ENCODE measurements at regions not wholly inside any gene's neighbourhood (a gene's known extent, or its start where the extent isn't known, plus 50 kb on each side); places are given as distances from the start of the nearest gene placed in this dataset.

DNA sequence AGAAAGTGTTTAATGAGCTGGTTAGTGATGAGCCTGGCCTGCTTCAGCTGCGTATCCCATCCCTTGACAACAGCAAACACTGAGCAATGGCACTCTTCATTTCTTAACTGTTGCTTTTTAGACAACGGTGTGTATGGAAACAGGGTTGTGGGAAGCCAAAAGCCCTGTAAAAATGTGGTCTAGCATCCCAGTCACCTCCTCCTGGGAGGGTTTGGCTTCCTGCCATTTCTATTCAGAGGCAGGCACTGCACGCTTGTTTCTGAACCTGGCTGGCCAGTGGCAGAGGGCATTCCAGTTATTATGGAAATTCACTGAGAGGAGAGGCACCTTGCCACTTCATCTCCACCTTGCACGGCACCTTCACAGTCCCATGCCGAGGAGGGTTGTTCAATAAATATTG lies 123.0 kb upstream of the ADARB2 start:
- H3K4me3 Mint-ChIP-seq: no peak overlapping the region
- no peak for DNase-seq
- H3K9me3 Mint-ChIP-seq: no peaks in the 10 kb centered on the region
- H3K36me3 Mint-ChIP-seq: no peaks in the 10 kb centered on the region
- H3K4me1 Mint-ChIP-seq: no peaks in the 10 kb centered on the region
- no peak overlapping the region for H3K27ac Mint-ChIP-seq
- CTCF ChIA-PET: no interaction called here
- no peaks in the 10 kb centered on the region for H3K27me3 Mint-ChIP-seq

DNA sequence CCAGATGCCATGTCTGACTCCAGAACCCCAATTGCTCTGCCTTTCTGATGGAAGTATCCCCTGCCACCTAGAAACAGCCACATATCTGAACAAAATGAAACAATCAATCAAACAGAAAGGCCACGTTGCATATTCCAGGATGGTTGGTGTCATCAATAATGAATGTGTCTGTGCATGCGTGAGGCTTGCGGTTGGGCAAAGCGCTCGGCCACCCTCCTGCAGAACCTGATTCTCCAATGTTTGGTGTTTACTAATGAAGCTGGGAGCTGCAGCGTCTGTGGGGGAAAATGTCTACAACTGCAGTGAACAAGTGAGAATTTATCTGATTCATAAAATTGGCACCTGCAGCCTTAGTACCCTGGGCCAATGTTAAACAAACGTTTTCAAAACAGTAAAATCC lies 121.2 kb upstream of the ADARB2 start:
- CTCF ChIA-PET: no interaction called here
- Mint-ChIP-seq H3K27me3 (no peaks in the 10 kb centered on the region), H3K4me3 (no peak overlapping the region), H3K9me3 (no peaks in the 10 kb centered on the region), H3K27ac (no peak overlapping the region), H3K36me3 (no peaks in the 10 kb centered on the region), H3K4me1 (no peaks in the 10 kb centered on the region)
- no peak for DNase-seq

DNA sequence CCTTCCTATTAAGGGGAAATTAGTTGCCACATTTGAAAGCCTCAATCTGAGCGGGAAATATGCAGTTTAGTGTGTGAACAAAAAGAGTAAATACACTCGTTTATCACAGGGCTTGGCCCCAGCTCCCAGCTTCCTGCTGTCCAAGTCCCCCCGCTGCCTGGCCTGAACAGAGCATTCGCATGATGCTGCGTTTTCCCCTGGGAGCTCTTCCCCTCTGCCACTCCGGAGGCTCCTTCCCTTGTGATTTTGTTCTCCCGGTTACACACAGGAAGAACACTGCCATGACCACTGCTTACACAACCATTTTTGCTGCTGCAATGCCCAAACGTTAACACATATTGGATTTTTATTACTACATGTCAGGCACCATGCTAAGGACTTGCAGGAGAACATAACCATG lies 120.7 kb upstream of the ADARB2 start:
- CTCF ChIA-PET: no interaction called here

DNA sequence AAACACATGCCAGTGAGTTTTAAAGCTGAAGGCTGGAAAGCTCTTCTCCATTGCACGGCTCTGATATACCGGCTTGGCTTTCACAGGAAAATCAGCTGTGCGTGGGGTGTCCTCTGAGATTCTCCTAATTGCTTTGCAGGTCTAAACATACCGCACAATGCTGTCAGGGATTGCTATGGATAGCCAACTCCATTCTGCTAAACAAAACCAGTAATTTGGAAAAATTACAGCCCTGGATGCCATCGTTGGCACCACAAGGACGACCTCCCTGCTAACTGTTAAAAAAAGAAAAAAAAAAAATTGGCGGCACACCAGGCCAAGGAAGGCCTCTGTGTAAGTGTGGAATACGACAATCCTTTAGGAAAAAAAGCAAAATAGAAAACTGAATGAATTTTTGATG lies 118.6 kb upstream of the ADARB2 start:
- Mint-ChIP-seq H3K36me3 (no peaks in the 10 kb centered on the region), H3K27ac (no peak overlapping the region), H3K9me3 (no peaks in the 10 kb centered on the region), H3K4me3 (no peak overlapping the region), H3K4me1 (no peaks in the 10 kb centered on the region), H3K27me3 (no peaks in the 10 kb centered on the region)
- DNase-seq: no peak
- CTCF ChIA-PET: no interaction called here

More for the DNA sequence above, 120.7 kb upstream of the ADARB2 start:
- no peak for DNase-seq
- Mint-ChIP-seq H3K9me3 (no peaks in the 10 kb centered on the region), H3K27me3 (no peaks in the 10 kb centered on the region), H3K27ac (no peak overlapping the region), H3K36me3 (no peaks in the 10 kb centered on the region), H3K4me1 (no peaks in the 10 kb centered on the region), H3K4me3 (no peak overlapping the region)

DNA sequence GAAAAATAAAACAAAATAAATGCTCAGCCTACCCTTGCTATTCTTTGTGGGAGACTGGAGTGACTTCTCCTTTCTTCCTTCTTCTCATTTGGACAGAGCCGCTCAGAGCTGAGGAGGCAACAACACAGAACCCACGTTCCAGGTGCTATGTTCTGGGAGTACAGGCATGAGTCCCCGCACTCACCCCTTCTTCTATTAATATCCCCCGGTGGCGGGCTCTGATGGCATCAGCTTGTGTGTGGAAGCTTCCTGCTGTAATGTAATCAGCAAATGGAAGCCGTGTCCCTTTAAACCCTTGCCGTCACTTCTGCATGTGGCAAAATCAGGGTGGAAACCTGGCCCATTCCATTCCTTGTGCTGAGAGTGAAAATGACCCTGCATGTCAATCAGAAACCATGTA lies 116.9 kb upstream of the ADARB2 start:
- Mint-ChIP-seq H3K36me3 (no peaks in the 10 kb centered on the region), H3K4me3 (no peak overlapping the region), H3K27me3 (no peaks in the 10 kb centered on the region), H3K4me1 (no peaks in the 10 kb centered on the region), H3K27ac (no peak overlapping the region), H3K9me3 (no peaks in the 10 kb centered on the region)
- no peak for DNase-seq
- CTCF ChIA-PET: no interaction called here

DNA sequence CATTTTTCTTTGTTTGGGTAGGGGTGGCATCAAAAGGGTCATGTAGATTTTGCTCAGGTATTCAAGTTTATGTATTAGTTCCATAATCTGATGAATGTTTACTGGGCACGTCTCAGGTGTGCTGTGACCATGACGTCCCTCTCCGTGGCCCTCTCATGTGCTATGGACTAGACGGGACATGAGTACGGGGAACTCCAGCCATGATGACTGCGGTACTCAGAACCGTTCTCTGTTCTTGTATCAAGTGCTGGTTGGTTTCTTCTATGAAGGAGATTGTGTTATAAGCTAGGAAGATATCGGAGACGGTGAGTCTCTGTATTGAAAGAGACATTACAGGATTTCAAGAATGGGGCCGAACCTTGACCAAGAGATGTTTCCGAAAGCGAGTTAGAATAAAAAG lies 116.5 kb upstream of the ADARB2 start:
- H3K36me3 Mint-ChIP-seq: no peaks in the 10 kb centered on the region
- H3K4me1 Mint-ChIP-seq: no peaks in the 10 kb centered on the region
- no peaks in the 10 kb centered on the region for H3K27me3 Mint-ChIP-seq
- CTCF ChIA-PET: no interaction called here
- no peak for DNase-seq
- no peak overlapping the region for H3K27ac Mint-ChIP-seq
- H3K9me3 Mint-ChIP-seq: no peaks in the 10 kb centered on the region
- H3K4me3 Mint-ChIP-seq: no peak overlapping the region

DNA sequence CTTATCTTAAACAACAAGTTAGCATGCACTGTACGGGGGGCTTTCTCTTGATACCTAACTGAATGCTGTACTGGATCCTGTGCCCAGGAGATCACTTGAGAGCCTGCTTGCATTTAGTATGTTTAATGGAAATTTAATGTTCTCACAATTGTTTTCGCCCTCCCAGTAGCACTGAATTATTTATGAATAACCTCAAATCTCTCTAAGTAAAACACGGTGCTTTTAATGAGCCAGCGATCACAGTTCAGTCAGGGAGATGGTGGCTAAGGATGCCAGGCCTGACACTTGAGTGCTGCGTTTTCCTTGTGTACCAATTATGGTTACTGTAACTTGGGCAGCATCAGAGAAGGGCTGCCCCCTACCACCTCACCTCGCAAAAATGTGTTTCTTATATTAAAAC lies 115.5 kb upstream of the ADARB2 start:
- no peaks in the 10 kb centered on the region for H3K4me1 Mint-ChIP-seq
- H3K36me3 Mint-ChIP-seq: no peaks in the 10 kb centered on the region
- H3K27ac Mint-ChIP-seq: no peak overlapping the region
- no peaks in the 10 kb centered on the region for H3K27me3 Mint-ChIP-seq
- no peaks in the 10 kb centered on the region for H3K9me3 Mint-ChIP-seq
- no peak for DNase-seq
- CTCF ChIA-PET: no interaction called here
- no peak overlapping the region for H3K4me3 Mint-ChIP-seq

DNA sequence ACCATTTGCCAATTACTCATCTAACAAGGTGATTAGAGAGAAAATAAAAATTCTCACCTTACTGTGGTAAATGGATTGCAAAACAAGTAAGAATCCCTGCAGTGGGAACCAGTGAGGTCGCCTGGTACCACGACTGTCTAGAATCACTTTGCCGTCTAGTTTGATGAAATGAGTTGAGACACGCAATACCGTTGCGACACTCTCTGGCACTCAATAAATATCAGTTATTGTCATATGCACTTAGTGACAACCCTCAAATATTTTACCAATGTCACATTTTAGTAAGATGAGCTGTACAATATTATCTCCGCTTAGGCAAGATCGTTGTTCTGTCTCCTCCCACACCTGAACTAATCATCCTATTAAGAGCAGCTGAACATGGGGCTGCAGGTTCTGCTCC lies 114.4 kb upstream of the ADARB2 start:
- CTCF ChIA-PET: no interaction called here
- Mint-ChIP-seq H3K27ac (no peak overlapping the region), H3K27me3 (no peaks in the 10 kb centered on the region), H3K9me3 (no peaks in the 10 kb centered on the region), H3K36me3 (no peaks in the 10 kb centered on the region), H3K4me3 (no peak overlapping the region), H3K4me1 (no peaks in the 10 kb centered on the region)
- DNase-seq: no peak

DNA sequence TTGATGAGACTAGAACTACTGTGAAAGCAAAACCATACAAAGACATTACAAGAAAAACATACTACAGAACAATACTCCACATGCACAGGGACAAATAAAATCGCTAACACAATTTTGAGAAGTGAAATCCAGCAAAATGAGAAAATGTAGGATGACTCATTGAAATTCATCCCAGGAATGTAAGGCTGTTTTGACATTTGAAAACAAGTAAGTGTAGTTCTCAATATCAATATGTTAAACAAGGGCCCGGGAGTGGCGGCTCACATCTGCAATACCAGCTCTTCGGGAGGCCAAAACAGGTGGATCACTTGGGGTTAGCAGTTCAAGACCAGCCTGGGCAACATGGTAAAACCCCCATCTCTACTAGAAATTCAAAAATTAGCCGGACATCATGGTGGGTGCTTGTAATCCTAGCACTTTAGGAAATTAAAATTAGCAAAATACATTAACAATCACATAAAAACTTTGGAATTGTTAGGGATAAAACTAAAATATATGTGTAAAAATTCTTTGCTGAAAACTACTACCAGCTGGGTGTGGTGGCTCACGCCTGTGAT lies 113.7 kb upstream of the ADARB2 start:
- Mint-ChIP-seq H3K36me3 (no peaks in the 10 kb centered on the region), H3K4me3 (no peak overlapping the region), H3K9me3 (no peaks in the 10 kb centered on the region), H3K4me1 (no peaks in the 10 kb centered on the region), H3K27me3 (no peaks in the 10 kb centered on the region), H3K27ac (no peak overlapping the region)
- no peak for DNase-seq
- CTCF ChIA-PET: no interaction called here

DNA sequence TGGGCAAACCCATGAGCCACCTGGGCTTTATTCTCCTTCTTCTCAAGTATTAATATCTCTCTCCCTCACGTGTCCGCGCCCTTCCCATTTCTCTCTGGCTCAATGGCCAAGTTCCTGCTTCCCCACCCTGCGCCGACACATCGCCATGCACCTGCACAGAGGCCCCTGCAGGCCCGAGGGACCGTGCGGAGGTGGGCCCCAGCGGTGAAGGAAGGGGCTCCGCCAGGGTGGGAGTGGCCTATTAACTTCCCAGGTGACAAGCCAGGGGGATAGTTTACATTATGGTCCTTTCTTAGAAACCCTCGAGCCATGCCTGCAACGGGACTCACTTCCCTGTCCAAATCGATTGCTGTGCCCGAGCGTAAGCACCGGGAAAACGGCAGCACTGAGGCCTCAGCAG lies 110.0 kb upstream of the ADARB2 start:
- no peaks in the 10 kb centered on the region for H3K36me3 Mint-ChIP-seq
- H3K4me3 Mint-ChIP-seq: no peak overlapping the region
- no peak for DNase-seq
- CTCF ChIA-PET: no interaction called here
- no peak overlapping the region for H3K27ac Mint-ChIP-seq
- H3K4me1 Mint-ChIP-seq: no peaks in the 10 kb centered on the region
- H3K9me3 Mint-ChIP-seq: no peaks in the 10 kb centered on the region
- no peaks in the 10 kb centered on the region for H3K27me3 Mint-ChIP-seq

DNA sequence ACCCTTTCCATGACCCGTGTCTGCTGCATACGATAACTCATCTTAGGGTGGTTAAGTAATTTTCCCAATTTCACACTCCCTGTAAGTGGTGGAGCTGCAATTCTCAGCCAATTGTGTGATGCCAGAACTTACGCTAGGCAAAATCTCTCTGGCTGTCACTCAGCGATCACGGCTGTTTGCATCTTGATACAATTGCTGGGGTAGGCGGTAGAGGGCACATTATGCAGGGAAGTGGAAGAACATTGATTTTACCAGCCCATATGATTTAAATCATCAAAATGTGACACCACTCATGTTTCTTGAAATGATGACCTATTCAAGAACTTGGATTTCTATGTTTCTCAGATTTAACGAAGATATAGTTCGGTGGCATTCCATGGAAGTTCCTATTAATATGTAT lies 108.7 kb upstream of the ADARB2 start:
- no peaks in the 10 kb centered on the region for H3K27me3 Mint-ChIP-seq
- H3K4me3 Mint-ChIP-seq: no peak overlapping the region
- peaks cover 6% of the 10 kb centered on the region for H3K9me3 Mint-ChIP-seq
- H3K36me3 Mint-ChIP-seq: no peaks in the 10 kb centered on the region
- DNase-seq: no peak
- H3K27ac Mint-ChIP-seq: no peak overlapping the region
- H3K4me1 Mint-ChIP-seq: no peaks in the 10 kb centered on the region
- CTCF ChIA-PET: no interaction called here

DNA sequence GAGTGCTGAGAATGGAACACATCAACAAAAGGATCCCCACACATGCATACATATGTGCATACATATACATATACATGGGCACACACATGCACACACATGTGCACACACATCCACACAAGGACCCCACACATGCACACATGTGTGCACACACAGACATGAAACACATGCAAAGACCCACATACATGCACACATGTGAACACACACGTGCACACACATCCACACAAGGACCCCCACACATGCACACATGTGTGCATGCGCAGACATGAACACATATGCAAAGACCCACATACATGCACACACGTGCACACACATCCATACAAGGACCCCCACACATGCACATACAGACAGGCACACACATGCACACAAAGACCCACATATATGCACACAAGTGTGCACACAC lies 104.4 kb upstream of the ADARB2 start:
- no peak for DNase-seq

DNA sequence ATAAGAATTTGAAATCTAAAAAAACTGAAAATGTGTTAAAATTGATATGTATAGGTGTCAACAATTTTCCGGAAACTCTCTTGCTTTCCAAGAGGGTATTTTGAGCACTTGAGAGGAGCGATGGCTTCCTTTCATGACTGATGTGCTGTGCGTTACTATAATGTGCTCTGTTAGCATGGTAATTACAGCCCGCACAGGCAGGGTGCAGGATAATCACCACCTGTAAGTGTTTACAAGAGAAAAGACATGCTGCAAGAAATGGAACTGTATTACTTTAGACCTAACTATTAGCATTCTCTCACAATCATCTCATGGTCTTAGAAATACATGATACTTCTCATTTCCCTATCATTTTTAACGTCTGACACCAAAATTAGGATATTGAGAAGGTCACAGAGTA lies 92.4 kb upstream of the ADARB2 start:
- H3K27ac Mint-ChIP-seq: no peak overlapping the region
- peaks cover 8% of the 10 kb centered on the region for H3K9me3 Mint-ChIP-seq
- H3K4me3 Mint-ChIP-seq: no peak overlapping the region
- H3K4me1 Mint-ChIP-seq: no peaks in the 10 kb centered on the region
- no peak for DNase-seq
- no peaks in the 10 kb centered on the region for H3K36me3 Mint-ChIP-seq
- CTCF ChIA-PET: no interaction called here
- H3K27me3 Mint-ChIP-seq: no peaks in the 10 kb centered on the region

More for the DNA sequence above, 104.4 kb upstream of the ADARB2 start:
- H3K27ac Mint-ChIP-seq: no peak overlapping the region
- H3K36me3 Mint-ChIP-seq: no peaks in the 10 kb centered on the region
- no peak overlapping the region for H3K4me3 Mint-ChIP-seq
- CTCF ChIA-PET: no interaction called here
- H3K27me3 Mint-ChIP-seq: no peaks in the 10 kb centered on the region
- peaks cover 6% of the 10 kb centered on the region for H3K9me3 Mint-ChIP-seq
- H3K4me1 Mint-ChIP-seq: no peaks in the 10 kb centered on the region

DNA sequence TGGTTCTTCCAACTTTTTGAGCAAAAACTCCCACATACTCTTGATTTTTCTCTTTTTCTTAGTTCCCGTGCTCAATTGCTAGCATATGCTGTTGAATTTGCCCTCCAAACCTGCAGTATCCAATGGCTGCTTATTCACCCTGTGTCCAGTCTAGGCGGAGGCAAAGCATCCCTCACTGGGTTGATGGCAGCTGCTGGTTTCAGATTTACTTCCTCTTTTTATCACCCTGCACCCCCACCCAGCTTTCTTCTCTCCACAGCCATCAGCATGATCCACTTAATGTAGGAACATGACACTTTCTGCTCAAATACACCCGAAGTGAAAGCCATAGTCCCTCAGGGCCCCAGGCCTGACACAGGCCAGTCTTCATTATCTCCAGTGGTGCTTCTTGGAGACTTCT lies 87.6 kb upstream of the ADARB2 start:
- CTCF ChIA-PET: no interaction called here
- H3K4me1 Mint-ChIP-seq: no peaks in the 10 kb centered on the region
- H3K9me3 Mint-ChIP-seq: peaks cover 13% of the 10 kb centered on the region
- no peak overlapping the region for H3K4me3 Mint-ChIP-seq
- no peaks in the 10 kb centered on the region for H3K27me3 Mint-ChIP-seq
- no peaks in the 10 kb centered on the region for H3K36me3 Mint-ChIP-seq
- H3K27ac Mint-ChIP-seq: no peak overlapping the region
- DNase-seq: no peak

DNA sequence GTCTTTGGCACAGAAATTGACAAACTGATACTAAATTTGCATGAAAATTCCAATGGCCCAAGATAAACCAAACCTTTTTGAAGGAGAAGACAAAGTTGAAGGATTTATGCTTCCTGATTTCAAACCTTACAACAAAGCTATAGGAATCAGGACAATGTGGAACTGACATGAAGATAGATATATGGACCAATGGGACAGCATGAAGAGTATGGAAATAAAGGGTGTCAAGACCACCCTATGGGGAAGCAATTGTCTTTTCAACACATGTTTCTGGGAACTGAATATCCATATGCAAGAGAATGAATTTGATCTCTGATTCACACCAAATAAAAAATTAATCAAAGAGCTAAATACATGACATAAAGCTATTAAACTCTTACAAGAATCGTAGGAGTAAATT lies 77.2 kb upstream of the ADARB2 start:
- CTCF ChIA-PET: no interaction called here
- Mint-ChIP-seq H3K27me3 (no peaks in the 10 kb centered on the region), H3K36me3 (no peaks in the 10 kb centered on the region), H3K4me3 (no peak overlapping the region), H3K4me1 (no peaks in the 10 kb centered on the region), H3K27ac (no peak overlapping the region), H3K9me3 (peaks cover 2% of the 10 kb centered on the region)
- DNase-seq: no peak

DNA sequence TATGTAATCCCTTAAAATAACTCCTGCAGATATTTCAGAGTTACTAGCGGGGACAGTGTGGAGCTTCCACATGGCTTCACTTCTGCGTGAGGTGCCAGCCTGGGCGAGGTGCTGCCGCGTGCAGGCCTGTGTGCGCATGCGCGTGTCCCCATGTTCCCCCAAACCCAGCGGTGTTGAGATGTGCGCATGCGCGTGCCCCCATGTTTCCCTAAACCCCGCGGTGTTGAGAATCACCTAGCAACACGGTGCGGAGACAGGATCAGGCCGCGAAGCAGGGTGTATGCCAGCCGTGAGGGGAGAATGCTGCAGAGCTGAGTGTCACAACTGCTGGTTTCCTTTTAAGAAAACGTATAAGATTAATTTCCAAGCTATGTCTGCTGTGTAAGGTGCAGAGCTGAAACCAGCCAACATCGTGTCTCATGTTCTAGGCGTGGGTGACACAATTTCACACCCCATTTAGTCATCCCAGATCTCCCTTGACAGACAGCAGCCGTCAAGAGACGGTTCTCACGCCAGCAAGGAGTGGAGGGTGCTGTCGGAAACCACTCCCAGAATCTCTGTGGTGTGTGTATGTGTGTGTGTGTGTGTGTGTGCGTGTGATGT lies 71.9 kb upstream of the ADARB2 start:
- Mint-ChIP-seq H3K9me3 (peaks cover 2% of the 10 kb centered on the region), H3K27me3 (no peaks in the 10 kb centered on the region), H3K36me3 (no peaks in the 10 kb centered on the region), H3K4me1 (no peaks in the 10 kb centered on the region), H3K4me3 (no peak overlapping the region), H3K27ac (no peak overlapping the region)
- CTCF ChIA-PET: no interaction called here
- peak; percentile 25 for DNase-seq

All from activated naive CD4-positive, alpha-beta T cell treated with anti-CD3 and anti-CD28 coated beads, Interleukin-2, amount 10 ng/mL, durations not matched to agents 7 days and 5 days (primary cell).